GM12892 (cell line): ENCODE measurements at regions not wholly inside any gene's neighbourhood (a gene's known extent, or its start where the extent isn't known, plus 50 kb on each side); places are given as distances from the start of the nearest gene placed in this dataset.

Experiments used
- POLR2A ChIP-seq: IDR thresholded peaks from 2 replicates; pipeline ENCODE4 v1.6.1; 2011; ENCODE audit warnings: low read depth, low read length, control low read depth
- POLR2AphosphoS5 ChIP-seq: IDR thresholded peaks from 2 replicates; pipeline ENCODE4 v1.6.1; 2011; ENCODE audit warnings: low read depth, low read length, control low read depth

- TF ChIP-seq POLR2AphosphoS5 (no peak), POLR2A (no peak)
Observed at GRCh38 chr9:26210338-26210851, 532.2 kb upstream of the TUSC1 start.
